ENCODE measurements at regions not wholly inside any gene's neighbourhood (a gene's known extent, or its start where the extent isn't known, plus 50 kb on each side); places are given as distances from the start of the nearest gene placed in this dataset.
"Not testable (repeated sequence)": the region's sequence is repeated elsewhere in the genome, so short reads cannot be mapped to it uniquely, and the experiment has no call there.

GRCh38 chr14:105711841-105712460, 185.6 kb downstream of the TMEM121 start:
- DNase-seq: no peak

GRCh38 chr14:105712670-105713069, 186.3 kb downstream of the TMEM121 start:
- peak in 1 of 2 donors; percentile 46 for DNase-seq

GRCh38 chr14:105713160-105713559, 186.8 kb downstream of the TMEM121 start:
- DNase-seq: not testable (repeated sequence)

- not testable (repeated sequence) for DNase-seq
Measured at GRCh38 chr14:105713836-105714235, 187.5 kb downstream of the TMEM121 start.

GRCh38 chr14:105718787-105719186, 192.4 kb downstream of the TMEM121 start:
- DNase-seq: not testable (repeated sequence)

- DNase-seq: not testable (repeated sequence)
Measured at GRCh38 chr14:105720106-105720505, 193.7 kb downstream of the TMEM121 start.

- not testable (repeated sequence) for DNase-seq
Measured at GRCh38 chr14:105720852-105721601, 194.6 kb downstream of the TMEM121 start.

- not testable (repeated sequence) for DNase-seq
Measured at GRCh38 chr14:105721602-105721970, 195.2 kb downstream of the TMEM121 start.

GRCh38 chr14:105721996-105722709, 195.8 kb downstream of the TMEM121 start:
- DNase-seq: not testable (repeated sequence)

GRCh38 chr14:105723271-105723670, 196.9 kb downstream of the TMEM121 start:
- DNase-seq: not testable (repeated sequence)

GRCh38 chr14:105723776-105724175, 197.4 kb downstream of the TMEM121 start:
- not testable (repeated sequence) for DNase-seq

GRCh38 chr14:105729825-105730368, 203.5 kb downstream of the TMEM121 start:
- DNase-seq: not testable (repeated sequence)

- DNase-seq: not testable (repeated sequence)
Measured at GRCh38 chr14:105730731-105731130, 204.3 kb downstream of the TMEM121 start.

GRCh38 chr14:105731221-105731985, 205.0 kb downstream of the TMEM121 start:
- DNase-seq: not testable (repeated sequence)

GRCh38 chr14:105733081-105734065, 207.0 kb downstream of the TMEM121 start:
- DNase-seq: no peak

GRCh38 chr14:105734241-105734640, 207.9 kb downstream of the TMEM121 start:
- not testable (repeated sequence) for DNase-seq

GRCh38 chr14:105736331-105736730, 209.9 kb downstream of the TMEM121 start:
- DNase-seq: not testable (repeated sequence)

- DNase-seq: no peak
Measured at GRCh38 chr14:105737504-105738246, 211.3 kb downstream of the TMEM121 start.

- no peak for DNase-seq
Measured at GRCh38 chr14:105738638-105739037, 212.3 kb downstream of the TMEM121 start.

GRCh38 chr14:105739331-105740102, 213.1 kb downstream of the TMEM121 start:
- DNase-seq: no peak

All from CD4-positive, alpha-beta T cell treated with Interleukin-1 beta for 1 hour (primary cell).